ENCODE measurements at regions not wholly inside any gene's neighbourhood (a gene's known extent, or its start where the extent isn't known, plus 50 kb on each side); places are given as distances from the start of the nearest gene placed in this dataset.

- H3K4me3 ChIP-seq, result no peak overlapping the region
- no peaks in the 10 kb centered on the region for H3K27me3 ChIP-seq
- no peaks in the 10 kb centered on the region for H3K9me3 ChIP-seq
- H3K4me1 ChIP-seq, result no peaks in the 10 kb centered on the region
- no peak for TF ChIP-seq CTCF (IDR thresholded peaks at IDR 0.05)
- TF ChIP-seq POLR2AphosphoS5 (IDR thresholded peaks at IDR 0.05), result no peak
- no peak for TF ChIP-seq EP300 (IDR thresholded peaks at IDR 0.05)
- no peak for TF ChIP-seq POLR2A (IDR thresholded peaks at IDR 0.05)
- DNase-seq (ENCODE audit: low spot score in 2 of 2), result no peak
- WGBS, result 67% methylated on average over 6 of the region's 6 CpGs
- no peak overlapping the region for H3K27ac ChIP-seq
- no peaks in the 10 kb centered on the region for H3K36me3 ChIP-seq
Measured at GRCh38 chr12:118749646-118750045, 231.7 kb upstream of the SRRM4 start.

GRCh38 chr12:118750666-118751065, 230.7 kb upstream of the SRRM4 start:
- H3K4me1 ChIP-seq, result no peaks in the 10 kb centered on the region

GRCh38 chr12:118751355-118751754, 230.0 kb upstream of the SRRM4 start:
- H3K36me3 ChIP-seq, result no peaks in the 10 kb centered on the region
- no peak for DNase-seq (ENCODE audit: low spot score in 2 of 2)
- no peaks in the 10 kb centered on the region for H3K9me3 ChIP-seq
- no peak overlapping the region for H3K27ac ChIP-seq
- no peaks in the 10 kb centered on the region for H3K4me1 ChIP-seq
- H3K4me3 ChIP-seq, result no peak overlapping the region
- no peaks in the 10 kb centered on the region for H3K27me3 ChIP-seq
- WGBS, result 88% methylated on average over 1 of the region's 1 CpG
- no peak for TF ChIP-seq EP300 (IDR thresholded peaks at IDR 0.05)

More at GRCh38 chr12:118750666-118751065, 230.7 kb upstream of the SRRM4 start:
- TF ChIP-seq CTCF (IDR thresholded peaks at IDR 0.05) (no peak), EP300 (IDR thresholded peaks at IDR 0.05) (no peak), POLR2A (IDR thresholded peaks at IDR 0.05) (no peak), POLR2AphosphoS5 (IDR thresholded peaks at IDR 0.05) (no peak)
- Histone ChIP-seq H3K9me3 (no peaks in the 10 kb centered on the region), H3K4me3 (no peak overlapping the region), H3K27me3 (no peaks in the 10 kb centered on the region), H3K27ac (no peak overlapping the region), H3K36me3 (no peaks in the 10 kb centered on the region)
- no peak for DNase-seq (ENCODE audit: low spot score in 2 of 2)
- 90% methylated on average over 2 of the region's 2 CpGs for WGBS

- Histone ChIP-seq H3K27me3 (no peaks in the 10 kb centered on the region), H3K4me3 (no peak overlapping the region), H3K36me3 (no peaks in the 10 kb centered on the region), H3K4me1 (no peaks in the 10 kb centered on the region), H3K9me3 (peaks cover 4% of the 10 kb centered on the region), H3K27ac (no peak overlapping the region)
- WGBS, result 47% methylated on average over 1 of the region's 1 CpG
- no peak for DNase-seq (ENCODE audit: low spot score in 2 of 2)
- TF ChIP-seq EP300 (IDR thresholded peaks at IDR 0.05) (no peak), POLR2A (IDR thresholded peaks at IDR 0.05) (no peak), POLR2AphosphoS5 (IDR thresholded peaks at IDR 0.05) (no peak), CTCF (IDR thresholded peaks at IDR 0.05) (no peak)
Measured at GRCh38 chr12:118760623-118761022, 220.7 kb upstream of the SRRM4 start.

- WGBS, result 93% methylated on average over 1 of the region's 1 CpG
- Histone ChIP-seq H3K9me3 (peaks cover 4% of the 10 kb centered on the region), H3K27ac (no peak overlapping the region), H3K27me3 (no peaks in the 10 kb centered on the region), H3K4me1 (no peaks in the 10 kb centered on the region), H3K36me3 (no peaks in the 10 kb centered on the region), H3K4me3 (no peak overlapping the region)
- DNase-seq (ENCODE audit: low spot score in 2 of 2), result no peak
- TF ChIP-seq EP300 (IDR thresholded peaks at IDR 0.05), result no peak
- no peak for TF ChIP-seq CTCF (IDR thresholded peaks at IDR 0.05)
- no peak for TF ChIP-seq POLR2A (IDR thresholded peaks at IDR 0.05)
- no peak for TF ChIP-seq POLR2AphosphoS5 (IDR thresholded peaks at IDR 0.05)
Measured at GRCh38 chr12:118763234-118763633, 218.1 kb upstream of the SRRM4 start.
